MM.1S (cell line): ENCODE measurements at regions not wholly inside any gene's neighbourhood (a gene's known extent, or its start where the extent isn't known, plus 50 kb on each side); places are given as distances from the start of the nearest gene placed in this dataset.

Experiments used
- DNase-seq: peaks from one replicate; pipeline ENCODE4 v3.0.0-alpha.2; 2015
- H2AFZ ChIP-seq: fragments of 300-600 bp; sonication (generic); 2 replicates; pipeline ENCODE4 v1.6.0; 2016; ENCODE audit warnings: antibody characterized with exemption, low read length
- H3F3A ChIP-seq: fragments of 300-600 bp; sonication (generic); 2 replicates; pipeline ENCODE4 v1.6.1; 2016; ENCODE audit warnings: mild to moderate bottlenecking, antibody characterized with exemption, low read length, moderate library complexity, mixed read lengths; ENCODE audit not compliant: insufficient read depth
- H3K27ac ChIP-seq: fragments of 300-600 bp; sonication (generic); 2 replicates; pipeline ENCODE4 v1.5.1; 2016; ENCODE audit warnings: mild to moderate bottlenecking, low read length
- H3K27me3 ChIP-seq: fragments of 300-600 bp; sonication (generic); replicated peaks from 2 replicates; pipeline ENCODE4 v1.6.0; 2016; ENCODE audit warnings: low read length; ENCODE audit not compliant: insufficient read depth
- H3K36me3 ChIP-seq: fragments of 300-600 bp; sonication (generic); replicated peaks from 2 replicates; pipeline ENCODE4 v1.6.1; 2016; ENCODE audit warnings: mild to moderate bottlenecking, low read length, mixed read lengths; ENCODE audit not compliant: insufficient read depth
- H3K4me1 ChIP-seq: fragments of 300-600 bp; sonication (generic); 2 replicates; pipeline ENCODE4 v1.6.1; 2016; ENCODE audit warnings: low read length, mixed read lengths
- H3K4me2 ChIP-seq: fragments of 300-600 bp; sonication (generic); 2 replicates; pipeline ENCODE4 v1.6.0; 2016; ENCODE audit warnings: low read depth, low read length
- H3K4me3 ChIP-seq: fragments of 300-600 bp; sonication (generic); 2 replicates; pipeline ENCODE4 v1.5.1; 2016; ENCODE audit warnings: low read length, mixed read lengths
- H3K79me2 ChIP-seq: fragments of 300-600 bp; sonication (generic); 2 replicates; pipeline ENCODE4 v1.6.1; 2016; ENCODE audit warnings: mixed run types, low read length, mixed read lengths
- H3K9ac ChIP-seq: fragments of 300-600 bp; sonication (generic); 2 replicates; pipeline ENCODE4 v1.6.1; 2016; ENCODE audit warnings: low read length, mixed read lengths
- H3K9me2 ChIP-seq: fragments of 300-600 bp; sonication (generic); replicated peaks from 2 replicates; pipeline ENCODE4 v1.6.1; 2016; ENCODE audit warnings: mild to moderate bottlenecking, low read length, mixed read lengths; ENCODE audit not compliant: insufficient read depth
- H3K9me3 ChIP-seq: fragments of 300-600 bp; sonication (generic); replicated peaks from 2 replicates; pipeline ENCODE4 v1.6.1; 2016; ENCODE audit warnings: mild to moderate bottlenecking, low read length, mixed read lengths; ENCODE audit not compliant: insufficient read depth
- H4K20me1 ChIP-seq: fragments of 300-600 bp; sonication (generic); 2 replicates; pipeline ENCODE4 v1.6.1; 2016; ENCODE audit warnings: mild to moderate bottlenecking, low read length, moderate library complexity, mixed read lengths; ENCODE audit not compliant: insufficient read depth
- EZH2 ChIP-seq: fragments of 300-600 bp; sonication (generic); optimal IDR thresholded peaks from 2 replicates; pipeline ENCODE3; 2017; ENCODE audit warnings: low read depth, mild to moderate bottlenecking, antibody characterized with exemption, low read length, mixed read lengths
- EZH2phosphoT487 ChIP-seq: fragments of 300-600 bp; sonication (generic); IDR thresholded peaks from 2 replicates; pipeline ENCODE4 v1.6.1; 2018; ENCODE audit warnings: antibody characterized with exemption, low read length
- TF ChIP-seq, protein P1 (sequence below): fragments of 300-600 bp; sonication (generic); IDR thresholded peaks from 2 replicates; pipeline ENCODE4 v1.5.1; 2016; ENCODE audit warnings: antibody characterized with exemption, low read length, mixed read lengths

DNA sequence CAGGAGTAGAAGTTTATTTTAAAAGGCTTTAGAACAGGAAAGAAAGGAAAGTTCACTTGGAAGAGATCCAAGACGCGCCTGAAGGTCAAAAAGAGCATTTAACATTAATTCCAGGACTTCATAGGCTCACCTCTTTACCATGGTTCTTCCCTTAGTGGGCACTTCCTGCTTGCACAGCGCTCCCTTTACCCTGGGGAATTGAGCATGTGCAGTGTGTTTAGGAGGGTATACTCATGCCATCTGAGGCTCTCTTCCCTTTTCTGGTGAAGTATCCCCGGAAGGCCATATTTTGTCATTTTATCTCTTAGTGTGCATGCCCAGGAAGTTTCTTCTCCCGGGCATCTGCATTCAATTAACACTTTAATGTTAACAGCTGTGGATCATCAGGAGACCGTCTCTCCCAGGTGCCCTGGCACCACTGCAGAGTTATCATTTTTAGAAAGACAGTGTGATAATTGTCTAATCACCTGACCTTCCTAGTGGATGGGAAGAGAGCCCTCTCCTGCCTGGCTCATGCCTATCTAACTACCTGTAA lies 66.1 kb upstream of the ABCC4 start:
- no peaks in the 10 kb centered on the region for H3K79me2 ChIP-seq
- H3K27me3 ChIP-seq, result no peaks in the 10 kb centered on the region
- no peaks in the 10 kb centered on the region for H3K4me1 ChIP-seq
- H3F3A ChIP-seq, result no peaks in the 10 kb centered on the region
- H2AFZ ChIP-seq, result no peak overlapping the region
- H3K9me3 ChIP-seq, result no peaks in the 10 kb centered on the region
- H4K20me1 ChIP-seq, result no peaks in the 10 kb centered on the region
- H3K4me3 ChIP-seq, result no peak overlapping the region
- H3K4me2 ChIP-seq, result no peak overlapping the region
- no peak for DNase-seq
- H3K27ac ChIP-seq, result no peak overlapping the region
- H3K36me3 ChIP-seq, result no peaks in the 10 kb centered on the region
- no peak overlapping the region for H3K9ac ChIP-seq
- TF ChIP-seq EZH2 (no peak), EZH2phosphoT487 (no peak)
- TF ChIP-seq, protein P1, sequence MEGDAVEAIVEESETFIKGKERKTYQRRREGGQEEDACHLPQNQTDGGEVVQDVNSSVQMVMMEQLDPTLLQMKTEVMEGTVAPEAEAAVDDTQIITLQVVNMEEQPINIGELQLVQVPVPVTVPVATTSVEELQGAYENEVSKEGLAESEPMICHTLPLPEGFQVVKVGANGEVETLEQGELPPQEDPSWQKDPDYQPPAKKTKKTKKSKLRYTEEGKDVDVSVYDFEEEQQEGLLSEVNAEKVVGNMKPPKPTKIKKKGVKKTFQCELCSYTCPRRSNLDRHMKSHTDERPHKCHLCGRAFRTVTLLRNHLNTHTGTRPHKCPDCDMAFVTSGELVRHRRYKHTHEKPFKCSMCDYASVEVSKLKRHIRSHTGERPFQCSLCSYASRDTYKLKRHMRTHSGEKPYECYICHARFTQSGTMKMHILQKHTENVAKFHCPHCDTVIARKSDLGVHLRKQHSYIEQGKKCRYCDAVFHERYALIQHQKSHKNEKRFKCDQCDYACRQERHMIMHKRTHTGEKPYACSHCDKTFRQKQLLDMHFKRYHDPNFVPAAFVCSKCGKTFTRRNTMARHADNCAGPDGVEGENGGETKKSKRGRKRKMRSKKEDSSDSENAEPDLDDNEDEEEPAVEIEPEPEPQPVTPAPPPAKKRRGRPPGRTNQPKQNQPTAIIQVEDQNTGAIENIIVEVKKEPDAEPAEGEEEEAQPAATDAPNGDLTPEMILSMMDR, result no peak
- H3K9me2 ChIP-seq, result no peaks in the 10 kb centered on the region

DNA sequence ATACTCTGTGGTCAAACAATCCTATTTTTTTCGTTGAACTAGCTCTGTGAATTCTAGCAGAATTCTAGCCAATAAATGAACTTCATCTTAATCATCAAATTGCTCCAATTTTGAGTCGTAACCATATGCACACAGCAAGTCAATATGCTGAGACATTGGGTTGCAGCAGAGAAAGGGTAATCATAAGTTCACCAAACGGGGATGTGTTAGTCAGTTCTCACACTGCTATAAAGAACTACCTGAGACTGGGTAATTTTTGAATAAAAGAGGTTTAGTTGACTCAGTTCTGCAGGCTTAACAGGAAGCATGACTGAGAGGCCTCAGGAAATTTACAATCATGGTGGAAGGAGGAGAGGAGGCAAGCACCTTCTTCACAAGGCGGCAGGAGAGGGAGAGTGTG lies 67.7 kb upstream of the ABCC4 start:
- no peaks in the 10 kb centered on the region for H3K4me1 ChIP-seq
- H3F3A ChIP-seq, result no peaks in the 10 kb centered on the region
- H3K4me2 ChIP-seq, result no peak overlapping the region
- H3K36me3 ChIP-seq, result no peaks in the 10 kb centered on the region
- no peak overlapping the region for H3K9ac ChIP-seq
- H3K79me2 ChIP-seq, result no peaks in the 10 kb centered on the region
- H3K27ac ChIP-seq, result no peak overlapping the region
- no peaks in the 10 kb centered on the region for H3K27me3 ChIP-seq
- H2AFZ ChIP-seq, result no peak overlapping the region
- DNase-seq, result no peak
- H3K4me3 ChIP-seq, result no peak overlapping the region
- no peaks in the 10 kb centered on the region for H3K9me2 ChIP-seq
- TF ChIP-seq EZH2phosphoT487 (no peak), EZH2 (no peak)
- TF ChIP-seq, protein P1, result no peak
- H3K9me3 ChIP-seq, result no peaks in the 10 kb centered on the region
- H4K20me1 ChIP-seq, result no peaks in the 10 kb centered on the region

DNA sequence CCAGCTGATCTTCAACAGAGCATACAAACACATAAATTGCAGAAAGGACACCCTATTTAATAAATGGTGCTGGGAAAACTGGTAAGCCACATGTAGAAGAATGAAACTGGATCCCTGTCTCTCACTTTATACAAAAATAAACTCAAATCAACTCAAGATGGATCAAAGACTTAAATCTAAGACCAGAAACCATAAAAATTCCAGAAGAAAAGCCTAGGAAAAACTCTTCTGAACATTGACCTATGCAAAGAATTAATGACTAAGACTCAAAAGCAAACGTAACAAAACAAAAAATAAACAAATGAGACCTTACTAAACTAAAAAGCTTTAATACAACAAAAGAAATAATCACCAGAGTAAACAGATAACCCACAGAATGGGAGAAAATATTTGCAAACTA lies 74.5 kb upstream of the ABCC4 start:
- Histone ChIP-seq H3K27me3 (no peaks in the 10 kb centered on the region), H3K79me2 (no peaks in the 10 kb centered on the region), H3K4me1 (no peaks in the 10 kb centered on the region), H3K9me3 (no peaks in the 10 kb centered on the region), H3K9ac (no peak overlapping the region), H3K36me3 (no peaks in the 10 kb centered on the region), H3K27ac (no peak overlapping the region), H3K4me2 (no peak overlapping the region), H3F3A (no peaks in the 10 kb centered on the region), H2AFZ (no peak overlapping the region), H4K20me1 (no peaks in the 10 kb centered on the region), H3K4me3 (no peak overlapping the region), H3K9me2 (no peaks in the 10 kb centered on the region)
- no peak for DNase-seq
- no peak for TF ChIP-seq EZH2
- TF ChIP-seq, protein P1, result no peak
- TF ChIP-seq EZH2phosphoT487, result no peak
